T47D (cell line): ENCODE measurements at regions not wholly inside any gene's neighbourhood (a gene's known extent, or its start where the extent isn't known, plus 50 kb on each side); places are given as distances from the start of the nearest gene placed in this dataset.

Experiments used
- DNase-seq, 2 experiments: peaks; one replicate each; pipeline versions ENCODE4 v3.0.0 to v3.0.0-alpha.2; 2011 to 2012; ENCODE audit warnings: low read depth in 1 of 2, low spot score in 1 of 2
- JUND ChIP-seq: IDR thresholded peaks from 2 replicates; pipeline ENCODE4 v1.6.1; 2012; ENCODE audit warnings: low read depth
- in situ Hi-C: cut with HindIII; loops from 2 replicates; pipeline ENCODE4 v1.10.0; 2016; ENCODE audit warnings: low sequenced_read_pairs, low pct_unique_long_range_greater_than_20kb

DNA sequence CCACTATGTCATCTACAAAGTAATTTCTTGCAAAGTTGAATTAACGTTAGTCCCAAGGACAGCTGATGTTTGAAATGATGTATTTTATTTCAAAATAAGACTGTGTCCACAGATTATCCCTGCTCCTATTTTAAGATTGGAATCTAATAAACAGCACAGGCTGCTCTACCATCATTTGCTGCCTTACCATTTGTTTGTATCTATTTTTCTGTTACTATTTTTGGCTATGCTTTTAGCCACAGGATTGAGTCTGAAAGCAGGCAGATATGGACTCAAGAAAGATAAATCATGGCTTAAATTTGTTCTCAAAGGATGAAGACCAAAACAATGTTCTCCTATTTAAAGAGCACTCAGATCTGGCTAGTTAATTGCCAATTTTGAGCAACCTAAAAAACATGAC is 105.3 kb downstream of the RGS2 start:
- no peak for TF ChIP-seq JUND
- in situ Hi-C loops = no loop called here
- no peak for DNase-seq

DNA sequence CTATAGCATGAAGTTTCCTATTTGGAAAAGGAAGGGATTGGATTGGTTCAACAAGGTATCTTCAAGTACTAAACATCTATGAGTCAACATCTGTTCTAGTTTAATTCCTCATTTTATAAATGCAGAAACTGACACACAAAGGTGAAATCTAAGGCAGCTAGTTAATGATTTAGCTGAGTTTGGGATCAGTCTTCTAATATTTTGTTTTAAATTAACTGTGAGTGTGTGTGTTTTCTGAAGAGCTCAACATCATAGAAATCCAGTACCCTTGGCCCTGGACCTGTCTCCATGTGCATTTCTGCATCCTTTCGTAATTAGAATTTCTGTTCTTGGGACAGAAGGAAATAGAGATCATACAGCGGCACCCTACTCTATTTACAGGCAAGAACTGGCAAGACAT is 105.9 kb downstream of the RGS2 start:
- DNase-seq = no peak
- no peak for TF ChIP-seq JUND
- in situ Hi-C loops = no loop called here

DNA sequence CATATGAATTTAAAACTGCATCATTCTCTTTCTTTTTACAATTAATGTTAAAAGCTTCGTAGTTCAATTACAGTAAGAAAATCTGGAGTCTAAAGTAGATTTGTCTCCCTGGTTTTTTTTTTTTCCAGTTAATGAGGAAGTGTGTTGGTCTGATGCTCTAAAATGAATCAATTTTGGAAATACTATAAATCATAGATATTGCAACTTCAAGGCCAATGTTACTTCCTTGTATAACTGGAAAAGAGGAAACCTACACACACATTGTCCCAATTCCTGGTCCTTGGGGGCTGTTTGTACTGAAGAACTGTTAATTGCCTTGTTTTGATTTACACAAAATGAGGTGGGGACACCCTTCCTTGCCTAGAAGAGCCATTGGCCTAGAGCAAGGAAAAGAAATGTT is 107.2 kb downstream of the RGS2 start:
- in situ Hi-C loops = no loop called here
- TF ChIP-seq JUND = no peak
- no peak for DNase-seq

DNA sequence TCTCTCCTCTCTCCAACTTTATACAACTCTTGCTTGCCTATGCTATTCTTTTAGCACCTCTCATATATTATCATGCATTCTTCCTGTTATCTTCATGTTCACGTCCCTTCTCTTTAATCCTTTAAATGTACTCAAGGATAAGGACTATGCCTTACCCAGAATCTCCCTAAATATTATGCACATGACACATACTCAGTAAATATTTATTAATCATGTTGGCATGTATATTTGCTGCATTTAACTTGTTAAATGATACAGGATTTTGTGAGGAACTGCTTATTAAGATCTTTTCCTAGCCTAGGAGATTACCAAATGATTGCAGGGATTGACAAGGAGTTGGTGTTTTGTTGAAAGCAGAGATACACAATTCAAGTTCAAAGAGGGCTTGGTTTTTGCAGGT is 109.4 kb downstream of the RGS2 start:
- no peak for TF ChIP-seq JUND
- DNase-seq = no peak
- in situ Hi-C loops = no loop called here

DNA sequence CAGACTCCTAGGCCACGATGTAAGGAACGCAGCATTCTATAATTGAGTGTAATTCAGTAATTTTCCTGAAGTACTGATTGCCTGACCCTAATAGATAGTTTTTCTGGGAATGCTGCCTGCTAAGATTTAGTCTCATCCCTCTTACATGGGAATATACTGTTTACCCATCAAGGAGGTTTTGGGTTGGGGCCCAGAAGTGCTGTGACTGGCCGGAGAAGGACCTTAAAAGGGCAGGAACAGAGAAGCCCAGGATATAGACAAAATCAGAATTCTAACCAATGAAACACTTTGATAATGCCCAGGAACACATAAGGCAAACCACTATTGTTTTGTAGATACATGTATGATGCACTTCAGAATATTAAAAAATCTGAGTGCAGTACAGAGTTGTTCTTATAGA is 111.6 kb downstream of the RGS2 start:
- in situ Hi-C loops = no loop called here
- TF ChIP-seq JUND = no peak
- DNase-seq = no peak

DNA sequence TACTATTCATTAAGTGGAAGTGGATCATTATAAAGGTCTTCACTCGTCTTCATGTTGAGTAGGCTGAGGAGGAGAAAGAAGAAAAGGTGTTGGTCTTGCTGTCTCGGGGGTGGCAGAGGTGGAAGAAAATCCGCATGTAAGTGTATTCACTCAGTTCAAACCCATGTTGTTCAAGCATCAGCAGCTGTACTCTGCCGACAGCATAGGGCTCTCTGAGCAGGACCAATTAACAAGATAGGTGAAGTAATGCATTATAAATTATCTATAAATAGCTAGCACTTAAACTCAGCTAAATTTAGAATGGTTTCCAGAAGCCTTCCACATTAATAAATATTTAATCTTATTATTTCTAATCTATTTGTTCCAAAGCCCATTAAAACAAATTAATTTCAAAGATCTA is 116.8 kb downstream of the RGS2 start:
- DNase-seq = no peak
- TF ChIP-seq JUND = no peak
- in situ Hi-C loops = no loop called here

DNA sequence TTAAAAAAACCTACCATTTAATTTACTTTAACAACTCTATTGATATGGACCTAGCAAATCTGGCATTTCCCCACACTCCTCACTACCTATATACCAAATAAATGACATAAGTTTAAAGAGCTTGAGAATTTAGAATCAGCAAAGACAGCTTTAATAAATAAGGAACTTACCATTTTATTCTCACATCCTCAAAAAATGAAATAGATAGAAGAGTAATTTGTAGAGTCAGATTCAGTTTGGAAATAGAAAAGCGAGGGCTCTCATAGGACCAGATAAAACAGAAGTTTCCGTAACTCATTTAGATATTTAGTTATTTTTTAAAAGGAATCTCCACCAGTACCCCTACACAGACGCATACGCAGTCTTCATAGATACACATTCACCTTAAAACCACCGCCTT is 117.9 kb downstream of the RGS2 start:
- no peak for TF ChIP-seq JUND
- in situ Hi-C loops = no loop called here
- DNase-seq = no peak

DNA sequence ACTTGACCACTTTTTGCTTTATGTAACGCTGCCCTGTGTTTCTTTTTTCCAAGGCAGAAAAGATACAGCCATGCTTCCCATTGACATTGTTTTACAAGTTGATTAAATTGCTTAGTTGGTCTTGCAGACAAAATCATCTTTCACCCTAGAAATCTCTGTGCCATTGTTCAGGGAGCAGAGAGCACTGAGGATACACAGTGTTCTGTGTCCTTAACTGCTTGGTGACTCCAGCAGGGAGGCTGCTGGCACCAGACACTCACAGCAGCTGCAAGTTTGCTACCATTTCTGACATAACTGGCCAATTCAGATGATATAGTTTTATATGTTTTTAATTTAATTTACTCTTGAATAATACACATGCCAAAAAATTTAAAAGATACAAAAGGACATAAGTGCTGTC is 118.7 kb downstream of the RGS2 start:
- DNase-seq = no peak
- in situ Hi-C loops = no loop called here
- TF ChIP-seq JUND = no peak

DNA sequence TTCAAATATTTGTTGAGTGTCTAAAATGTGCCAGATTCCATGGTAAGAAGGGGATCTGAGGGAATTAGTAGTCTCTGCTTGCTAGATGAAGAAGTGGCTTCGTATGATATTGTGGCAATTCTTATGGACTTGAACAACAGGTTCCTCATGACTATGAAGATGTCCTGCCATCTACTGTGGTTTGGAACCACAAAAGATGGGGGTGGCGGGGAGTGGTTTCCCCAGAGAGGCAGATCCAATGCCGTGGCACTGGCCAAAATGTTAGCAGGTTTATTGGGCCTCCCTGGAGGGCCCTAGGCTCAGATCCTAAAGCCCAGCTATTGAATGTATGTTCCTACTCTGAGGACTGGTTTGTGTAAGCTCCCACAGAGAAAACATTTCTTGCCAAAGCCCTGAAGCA is 120.8 kb downstream of the RGS2 start:
- in situ Hi-C loops = no loop called here
- no peak for DNase-seq
- no peak for TF ChIP-seq JUND

DNA sequence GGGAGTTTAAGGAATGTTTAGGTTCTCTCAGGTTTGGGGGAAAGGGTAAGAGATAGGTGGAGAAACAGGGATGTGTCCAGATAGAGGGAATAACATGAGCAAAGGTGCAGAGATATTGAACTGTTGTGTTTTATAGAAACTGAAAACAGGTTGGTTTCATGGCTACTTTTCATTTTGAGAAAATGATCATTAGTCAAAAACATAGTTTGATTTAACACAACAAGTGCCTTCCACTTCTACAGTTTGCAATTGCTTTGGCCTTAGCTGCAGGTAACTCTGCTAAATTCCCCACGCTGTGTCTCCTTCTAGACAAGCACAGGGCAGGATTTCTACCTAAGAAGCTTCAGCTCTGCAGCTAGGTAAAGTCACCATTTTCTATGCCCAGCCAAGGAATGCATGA is 124.9 kb downstream of the RGS2 start:
- in situ Hi-C loops = no loop called here
- no peak for TF ChIP-seq JUND
- no peak for DNase-seq

DNA sequence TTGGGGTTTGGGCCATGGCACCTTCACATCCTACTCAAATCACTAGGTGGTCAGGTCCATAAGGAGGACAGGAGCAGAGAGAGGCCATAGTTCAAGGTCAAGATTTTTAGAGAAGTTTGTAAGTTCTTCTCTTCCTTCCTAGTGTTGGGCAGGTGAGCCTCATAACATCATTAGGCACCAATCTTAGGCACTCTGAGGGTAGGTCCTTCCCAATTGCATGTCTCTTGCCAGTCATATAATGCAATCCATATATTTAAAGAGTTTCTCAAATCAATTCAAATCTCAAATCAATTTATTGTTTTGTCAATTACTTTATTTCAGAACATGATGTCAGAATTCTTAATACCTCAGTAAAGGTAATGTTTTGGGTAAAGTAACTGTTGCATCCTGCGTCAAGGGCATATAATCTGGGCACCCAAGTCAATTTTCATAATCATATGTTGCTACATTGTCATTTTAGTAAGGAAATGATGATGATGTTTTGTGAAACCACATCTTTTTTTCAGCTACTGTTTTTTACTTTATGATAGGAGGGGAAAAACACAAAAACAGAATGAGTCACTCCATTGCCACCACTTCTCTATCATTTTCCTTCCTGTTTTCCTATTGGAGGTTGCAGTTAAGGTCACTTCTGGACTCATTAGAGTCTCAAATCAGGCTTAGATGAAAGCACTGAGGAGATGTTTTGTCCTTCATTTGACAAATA is 122.7 kb downstream of the UCHL5 start:
- TF ChIP-seq JUND = no peak
- no peak for DNase-seq
- in situ Hi-C loops = no loop called here

DNA sequence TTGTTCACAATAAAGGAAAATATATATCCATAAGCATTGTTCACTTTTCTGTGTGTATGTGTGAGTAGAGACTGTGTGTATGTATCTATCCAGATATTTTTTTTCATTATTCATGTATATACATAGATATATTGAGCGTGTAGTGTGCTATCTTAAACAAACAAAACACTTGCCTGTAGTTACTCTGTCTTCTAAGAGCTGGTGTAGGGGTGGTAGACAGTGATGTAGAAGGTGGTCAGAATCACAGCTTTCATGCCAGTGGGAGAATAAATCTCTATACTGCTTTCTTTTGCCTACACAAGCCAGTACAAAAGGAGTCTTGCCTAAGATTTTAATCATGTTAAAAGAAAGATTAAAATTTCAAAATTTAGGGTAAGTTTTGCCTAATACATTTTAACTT is 122.0 kb downstream of the UCHL5 start:
- in situ Hi-C loops = no loop called here
- no peak for DNase-seq
- TF ChIP-seq JUND = no peak

DNA sequence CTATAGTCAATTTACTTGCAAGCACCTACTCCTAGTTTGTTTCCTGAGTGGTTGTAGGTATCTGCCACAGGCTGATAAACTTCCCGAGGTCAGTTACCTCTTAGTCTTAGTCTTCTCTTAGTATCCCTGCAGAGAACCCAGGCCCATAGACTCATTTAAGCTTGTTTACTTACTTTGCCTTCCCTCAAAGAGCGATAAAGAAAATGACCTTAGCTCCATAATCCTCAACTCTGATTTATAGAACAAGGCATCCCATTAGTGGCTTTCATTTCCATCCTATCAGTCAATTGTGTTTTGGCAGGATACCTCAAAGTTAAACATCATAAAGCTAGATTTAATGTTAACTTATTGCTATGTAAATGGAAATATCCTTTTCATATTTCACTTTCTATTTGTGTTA is 119.7 kb downstream of the UCHL5 start:
- in situ Hi-C loops = no loop called here
- no peak for TF ChIP-seq JUND
- DNase-seq = no peak

DNA sequence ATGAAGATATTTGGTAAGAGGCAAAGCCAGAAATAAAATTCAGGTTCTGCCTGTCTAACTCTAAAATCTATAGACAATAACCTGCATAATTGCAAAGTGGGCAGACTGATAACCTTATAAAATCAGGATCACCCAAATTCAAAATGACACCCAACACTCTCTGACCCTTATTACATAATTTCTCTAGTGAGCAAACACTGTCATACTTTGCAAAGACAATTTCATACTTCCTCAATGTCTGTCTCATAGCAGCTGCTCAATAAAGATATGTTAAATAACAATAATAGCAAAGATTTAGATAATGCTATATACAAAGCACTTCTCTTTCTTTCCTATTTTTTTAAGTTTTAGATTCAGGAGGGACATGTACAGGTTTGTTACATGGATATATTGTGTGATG is 118.5 kb downstream of the UCHL5 start:
- in situ Hi-C loops = no loop called here
- no peak for TF ChIP-seq JUND

More for the DNA sequence above, 118.5 kb downstream of the UCHL5 start:
- no peak for DNase-seq
